HCT116 (cell line): ENCODE measurements at regions not wholly inside any gene's neighbourhood (a gene's known extent, or its start where the extent isn't known, plus 50 kb on each side); places are given as distances from the start of the nearest gene placed in this dataset.

Experiments
- EGR1 ChIP-seq: IDR thresholded peaks from 2 replicates; pipeline ENCODE4 v1.6.1; 2012; ENCODE audit warnings: low read depth
- ELF1 ChIP-seq: IDR thresholded peaks from 2 replicates; pipeline ENCODE4 v1.6.1; 2012; ENCODE audit warnings: low read depth, borderline replicate concordance
- FOSL1 ChIP-seq: IDR thresholded peaks from 2 replicates; pipeline ENCODE4 v1.6.1; 2012; ENCODE audit warnings: low read depth
- JUND ChIP-seq: IDR thresholded peaks from 2 replicates; pipeline ENCODE4 v1.6.1; 2012
- POLR2A ChIP-seq: IDR thresholded peaks from 2 replicates; pipeline ENCODE4 v1.7.0; 2011; ENCODE audit warnings: borderline replicate concordance; ENCODE audit not compliant: insufficient read depth, insufficient read length; ENCODE audit errors: extremely low read depth
- POLR2AphosphoS5 ChIP-seq: IDR thresholded peaks from 2 replicates; pipeline ENCODE4 v1.6.1; 2011; ENCODE audit warnings: mild to moderate bottlenecking, low read depth, low read length, moderate library complexity
- RAD21 ChIP-seq: IDR thresholded peaks from 2 replicates; pipeline ENCODE4 v1.6.1; 2012; ENCODE audit warnings: low read depth, mild to moderate bottlenecking
- SRF ChIP-seq: IDR thresholded peaks from 2 replicates; pipeline ENCODE4 v1.6.1; 2012; ENCODE audit warnings: low read depth
- TF ChIP-seq, protein P1 (sequence below), 3 experiments: fragments of 200-600 bp in 1 of 3; sonication (generic) in 1 of 3; IDR thresholded peaks in 2 of 3; conservative IDR thresholded peaks in 1 of 3; 2 replicates each; pipeline ENCODE4 v1.5.1; 2012 to 2017; ENCODE audit warnings: low read depth in 2 of 3, low read length in 2 of 3, antibody characterized with exemption in 1 of 3, borderline replicate concordance in 1 of 3, control low read depth in 1 of 3, mild to moderate bottlenecking in 1 of 3, mixed read lengths in 1 of 3, mixed run types in 1 of 3, moderate library complexity in 1 of 3; ENCODE audit not compliant: insufficient read depth in 1 of 3
- TF ChIP-seq, protein P2 (sequence below): IDR thresholded peaks from 2 replicates; pipeline ENCODE4 v1.6.1; 2012
- TF ChIP-seq, protein P3 (sequence below): IDR thresholded peaks from 2 replicates; pipeline ENCODE4 v1.6.1; 2011; ENCODE audit warnings: mild to moderate bottlenecking, low read length, moderate library complexity; ENCODE audit not compliant: insufficient replicate concordance; ENCODE audit errors: extremely low read depth

DNA sequence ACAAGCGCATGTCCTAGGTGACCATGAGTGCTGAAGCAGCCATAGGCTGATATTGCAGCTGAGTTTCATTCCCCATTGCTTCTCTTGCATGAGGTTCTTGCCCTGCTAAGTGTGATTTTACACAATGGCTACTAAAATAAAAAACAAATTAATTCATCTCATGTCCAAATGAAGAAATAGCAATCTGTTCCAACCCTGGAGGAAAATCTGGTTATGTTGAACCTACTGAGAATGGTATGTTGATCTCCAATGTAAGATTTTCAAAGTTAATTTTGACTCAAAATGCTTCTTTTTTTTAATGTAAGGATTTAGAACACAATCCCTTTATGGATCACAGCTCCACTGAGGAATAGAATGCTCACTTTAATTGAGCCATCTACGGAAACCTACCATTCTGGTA, 254.2 kb upstream of the CRBN start:
- TF ChIP-seq, protein P1, sequence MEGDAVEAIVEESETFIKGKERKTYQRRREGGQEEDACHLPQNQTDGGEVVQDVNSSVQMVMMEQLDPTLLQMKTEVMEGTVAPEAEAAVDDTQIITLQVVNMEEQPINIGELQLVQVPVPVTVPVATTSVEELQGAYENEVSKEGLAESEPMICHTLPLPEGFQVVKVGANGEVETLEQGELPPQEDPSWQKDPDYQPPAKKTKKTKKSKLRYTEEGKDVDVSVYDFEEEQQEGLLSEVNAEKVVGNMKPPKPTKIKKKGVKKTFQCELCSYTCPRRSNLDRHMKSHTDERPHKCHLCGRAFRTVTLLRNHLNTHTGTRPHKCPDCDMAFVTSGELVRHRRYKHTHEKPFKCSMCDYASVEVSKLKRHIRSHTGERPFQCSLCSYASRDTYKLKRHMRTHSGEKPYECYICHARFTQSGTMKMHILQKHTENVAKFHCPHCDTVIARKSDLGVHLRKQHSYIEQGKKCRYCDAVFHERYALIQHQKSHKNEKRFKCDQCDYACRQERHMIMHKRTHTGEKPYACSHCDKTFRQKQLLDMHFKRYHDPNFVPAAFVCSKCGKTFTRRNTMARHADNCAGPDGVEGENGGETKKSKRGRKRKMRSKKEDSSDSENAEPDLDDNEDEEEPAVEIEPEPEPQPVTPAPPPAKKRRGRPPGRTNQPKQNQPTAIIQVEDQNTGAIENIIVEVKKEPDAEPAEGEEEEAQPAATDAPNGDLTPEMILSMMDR (IDR thresholded peaks at IDR 0.05 in 2 of 3, conservative IDR thresholded peaks at IDR 0.05 in 1 of 3; ENCODE audit: borderline replicate concordance in 1 of 3, insufficient read depth in 1 of 3, low read depth in 2 of 3, low read length in 2 of 3) = no peak
- TF ChIP-seq, protein P2, sequence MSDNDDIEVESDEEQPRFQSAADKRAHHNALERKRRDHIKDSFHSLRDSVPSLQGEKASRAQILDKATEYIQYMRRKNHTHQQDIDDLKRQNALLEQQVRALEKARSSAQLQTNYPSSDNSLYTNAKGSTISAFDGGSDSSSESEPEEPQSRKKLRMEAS = no peak
- TF ChIP-seq SRF (no peak), EGR1 (no peak), POLR2AphosphoS5 (no peak), POLR2A (no peak), RAD21 (no peak), FOSL1 (no peak), ELF1 (no peak), JUND (no peak)
- TF ChIP-seq, protein P3, sequence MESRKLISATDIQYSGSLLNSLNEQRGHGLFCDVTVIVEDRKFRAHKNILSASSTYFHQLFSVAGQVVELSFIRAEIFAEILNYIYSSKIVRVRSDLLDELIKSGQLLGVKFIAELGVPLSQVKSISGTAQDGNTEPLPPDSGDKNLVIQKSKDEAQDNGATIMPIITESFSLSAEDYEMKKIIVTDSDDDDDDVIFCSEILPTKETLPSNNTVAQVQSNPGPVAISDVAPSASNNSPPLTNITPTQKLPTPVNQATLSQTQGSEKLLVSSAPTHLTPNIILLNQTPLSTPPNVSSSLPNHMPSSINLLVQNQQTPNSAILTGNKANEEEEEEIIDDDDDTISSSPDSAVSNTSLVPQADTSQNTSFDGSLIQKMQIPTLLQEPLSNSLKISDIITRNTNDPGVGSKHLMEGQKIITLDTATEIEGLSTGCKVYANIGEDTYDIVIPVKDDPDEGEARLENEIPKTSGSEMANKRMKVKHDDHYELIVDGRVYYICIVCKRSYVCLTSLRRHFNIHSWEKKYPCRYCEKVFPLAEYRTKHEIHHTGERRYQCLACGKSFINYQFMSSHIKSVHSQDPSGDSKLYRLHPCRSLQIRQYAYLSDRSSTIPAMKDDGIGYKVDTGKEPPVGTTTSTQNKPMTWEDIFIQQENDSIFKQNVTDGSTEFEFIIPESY = no peak
